ENCODE measurements at regions not wholly inside any gene's neighbourhood (a gene's known extent, or its start where the extent isn't known, plus 50 kb on each side); places are given as distances from the start of the nearest gene placed in this dataset.

DNA sequence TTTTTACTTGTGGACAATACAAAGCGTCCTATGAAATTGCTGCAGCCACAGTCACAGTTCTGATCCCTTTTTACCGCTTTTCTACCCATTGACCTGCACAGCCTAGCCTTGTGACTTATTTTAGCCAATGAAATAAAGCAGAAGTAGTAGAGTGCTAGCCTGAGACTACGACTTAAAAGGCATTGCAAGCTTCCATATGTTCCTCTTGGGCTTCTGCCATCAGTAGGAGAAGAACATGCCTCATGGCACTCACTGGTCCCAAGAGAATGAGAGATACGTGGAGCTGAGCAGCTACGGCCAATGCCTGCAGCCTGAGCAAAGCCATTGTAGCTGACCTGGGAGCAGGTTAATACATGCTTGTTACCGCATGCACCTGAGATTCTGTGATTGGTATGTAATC, 416.6 kb upstream of the CLINT1 start:
- no peak for TF ChIP-seq EZH2 (IDR thresholded peaks at IDR 0.05)
- no peak for TF ChIP-seq POLR2AphosphoS5 (IDR thresholded peaks at IDR 0.05; ENCODE audit: borderline replicate concordance, low read depth, low read length)

Measured in SK-N-MC (cell line).